Umbilical cord (tissue), 1 donor: ENCODE measurements at regions not wholly inside any gene's neighbourhood (a gene's known extent, or its start where the extent isn't known, plus 50 kb on each side); places are given as distances from the start of the nearest gene placed in this dataset.

ENCODE experiments used
- DNase-seq: peaks from one replicate; pipeline ENCODE4 v3.0.0-alpha.2; 2015; ENCODE audit warnings: low spot score

DNA sequence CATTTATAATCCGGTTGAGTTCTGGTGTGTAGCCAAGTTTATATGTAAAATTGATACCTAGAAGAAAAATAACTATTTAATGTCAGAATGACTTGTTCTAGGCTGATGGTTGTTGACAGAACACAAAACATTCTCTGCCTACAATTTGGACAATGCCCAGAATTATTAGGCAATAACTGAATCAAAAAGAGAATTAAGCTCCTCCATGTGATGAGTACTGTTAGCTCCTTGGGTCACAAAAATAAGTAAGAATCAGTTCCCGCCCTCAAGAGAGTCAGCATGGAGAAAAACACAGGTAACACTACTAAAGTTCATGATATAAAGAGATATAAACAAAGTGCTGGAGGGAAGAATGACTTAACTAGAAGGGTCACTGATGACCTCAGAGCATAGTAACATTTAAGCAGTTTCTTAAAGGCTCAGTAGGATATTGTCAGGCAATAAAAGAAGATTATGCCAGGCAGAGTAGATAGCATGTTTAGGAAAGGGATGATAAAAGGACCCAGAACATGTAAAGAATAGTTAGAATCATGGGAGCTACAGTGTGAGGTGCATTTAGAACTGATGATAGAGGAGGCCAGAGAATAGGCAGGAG, 200.5 kb upstream of the ACTBL2 start:
- DNase-seq, result peak; percentile 66

GRCh38 chr5:57681942-57682341, 199.3 kb upstream of the ACTBL2 start:
- DNase-seq, result no peak

DNA sequence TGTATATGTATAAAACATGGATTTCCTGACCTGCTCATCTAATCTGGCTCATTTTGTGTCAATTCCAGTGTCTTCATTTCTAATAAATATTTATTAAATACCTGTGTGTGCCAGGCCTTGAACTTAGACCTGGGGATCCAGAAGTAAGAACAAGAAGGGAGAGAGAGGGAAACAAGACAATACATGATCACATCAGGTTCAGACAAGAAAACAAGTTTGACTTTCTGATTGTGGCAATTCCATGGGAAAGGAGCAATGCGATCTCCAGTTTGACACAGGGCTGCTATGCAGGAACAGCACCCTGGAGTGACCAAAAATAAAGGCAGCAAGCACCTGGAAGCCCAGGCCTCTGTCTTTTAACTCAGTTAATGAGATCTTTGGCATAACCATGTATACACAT, 198.1 kb upstream of the ACTBL2 start:
- DNase-seq, result no peak

DNA sequence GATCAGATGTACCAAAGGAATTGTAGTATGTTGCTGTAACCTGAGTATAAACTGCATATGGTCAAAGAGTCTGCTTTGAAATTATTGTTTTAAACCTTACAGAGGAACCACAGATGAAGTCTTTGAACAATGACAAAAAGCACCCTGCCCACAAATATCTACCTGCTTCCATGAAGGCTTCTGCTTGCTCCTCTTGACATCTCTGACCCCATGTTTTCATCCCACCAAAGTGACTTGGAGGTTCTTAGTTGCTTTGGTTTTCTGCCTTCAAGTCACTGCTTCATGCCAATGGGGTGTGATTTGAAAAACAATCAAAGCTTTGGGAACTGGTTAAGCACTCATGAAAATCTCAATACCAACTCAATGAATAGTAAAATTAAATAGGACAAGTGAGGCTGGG, 194.6 kb upstream of the ACTBL2 start:
- DNase-seq, result no peak

DNA sequence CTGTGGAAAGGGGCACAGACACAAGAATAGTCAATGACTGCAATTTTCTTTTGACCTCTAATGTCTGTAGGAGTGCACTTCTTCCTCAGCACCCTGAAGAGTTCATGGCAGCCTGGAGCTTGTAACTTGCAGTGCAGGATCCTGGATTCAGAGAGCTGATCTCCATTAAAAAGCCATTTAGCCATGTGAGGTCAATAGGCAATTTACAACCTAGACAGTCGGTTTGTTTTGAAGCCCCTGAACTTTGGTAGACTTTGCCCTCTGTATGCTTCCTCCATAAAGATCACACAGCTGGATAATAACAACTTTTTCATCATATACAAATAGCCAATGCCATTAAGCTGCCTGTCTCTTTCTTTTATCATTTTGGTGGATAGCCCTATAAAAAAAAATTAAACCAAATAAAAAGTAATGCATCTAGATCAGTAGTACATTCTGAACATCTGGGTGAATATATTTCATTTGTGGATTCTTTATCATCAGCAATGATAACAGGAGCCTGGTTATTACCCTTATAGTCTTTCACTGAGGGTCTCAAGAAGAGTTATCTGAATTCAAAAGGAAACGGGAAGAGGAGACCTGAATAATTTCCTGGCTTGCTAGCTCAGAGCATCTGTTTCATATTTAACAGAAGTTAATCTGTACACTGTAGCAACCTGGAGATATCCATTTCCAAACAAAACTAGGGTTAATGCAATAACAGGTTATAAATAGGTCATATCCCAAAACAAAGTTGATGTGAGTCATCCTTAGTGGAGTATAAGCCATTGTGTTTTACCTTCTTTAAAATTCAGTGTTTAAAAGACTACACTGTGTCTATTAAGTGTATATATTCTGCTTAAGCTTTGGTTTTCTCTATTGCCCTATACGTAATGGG, 193.8 kb upstream of the ACTBL2 start:
- no peak for DNase-seq

DNA sequence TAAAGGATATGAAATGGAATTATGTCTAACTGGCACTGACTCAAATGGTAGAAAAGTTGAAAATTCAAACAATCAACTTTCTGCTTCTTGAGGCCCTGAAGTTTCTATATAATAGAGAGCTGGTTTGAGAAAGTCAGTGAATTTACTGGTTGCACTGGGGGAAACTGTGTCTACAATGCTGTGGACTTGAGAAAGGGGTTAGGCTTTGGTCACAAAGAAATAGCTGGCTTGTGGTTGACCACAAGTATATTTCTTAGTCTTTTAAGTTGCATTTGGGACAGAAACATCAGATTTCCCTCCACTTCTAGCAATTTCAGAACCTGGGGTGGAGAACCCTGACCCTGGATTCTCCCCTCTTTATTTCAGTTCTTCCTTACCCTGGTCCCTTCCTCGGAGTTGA, 192.6 kb upstream of the ACTBL2 start:
- no peak for DNase-seq

DNA sequence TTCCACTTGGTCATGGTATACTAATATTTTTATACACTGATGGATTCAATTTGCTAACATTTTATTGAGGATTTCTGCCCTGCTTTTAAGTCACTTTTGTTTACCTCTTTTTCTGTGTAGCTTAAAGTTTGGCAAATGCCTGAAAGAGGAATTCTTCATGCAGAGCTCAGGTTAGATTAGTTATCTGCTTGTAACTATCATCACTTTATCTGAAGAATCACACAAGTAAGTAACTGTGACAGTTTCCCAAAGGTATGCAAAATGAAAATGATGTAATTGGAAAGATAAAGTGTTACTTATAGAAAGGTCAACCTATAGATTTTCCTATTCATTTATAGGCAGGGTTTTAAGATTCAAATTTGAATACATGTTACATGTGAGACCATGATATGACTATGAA, 188.8 kb upstream of the ACTBL2 start:
- no peak for DNase-seq

GRCh38 chr5:57666582-57666981, 184.0 kb upstream of the ACTBL2 start:
- no peak for DNase-seq

DNA sequence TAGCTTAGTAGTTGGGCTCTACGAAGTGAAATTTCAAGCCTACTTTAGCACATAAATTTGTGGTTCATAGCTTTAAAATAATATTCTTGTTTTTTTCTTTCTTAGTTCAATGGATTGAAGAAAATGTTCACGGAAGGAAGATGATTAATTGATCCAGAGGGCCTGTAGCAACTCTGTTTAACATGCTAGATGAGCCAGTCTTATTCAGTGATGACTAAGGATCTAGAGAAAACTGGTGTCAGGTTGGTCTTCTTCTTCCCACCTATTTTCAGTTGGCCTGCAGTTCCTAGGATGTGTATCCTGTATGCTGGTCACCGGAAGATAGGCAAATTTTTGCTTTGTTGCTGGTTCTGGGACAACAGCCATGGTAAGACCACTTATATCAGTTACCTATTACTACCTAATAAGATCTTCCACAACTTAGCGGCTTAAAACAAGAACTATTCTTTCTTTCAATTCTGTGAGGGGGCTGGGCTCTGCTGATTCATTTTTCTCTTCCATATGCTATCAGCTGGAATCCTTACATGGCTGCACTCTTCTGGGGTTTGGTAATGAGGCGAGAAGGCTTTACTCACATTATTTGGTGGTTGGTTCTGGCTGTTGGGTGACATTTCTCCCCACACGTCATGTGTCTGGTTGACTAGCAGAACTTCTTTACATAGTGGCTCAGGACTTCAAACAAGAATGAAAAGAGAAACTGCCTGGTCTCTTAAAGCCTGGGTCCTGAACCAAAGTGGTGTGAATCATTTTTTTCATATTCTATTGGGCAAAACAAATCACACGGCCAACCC, 182.7 kb upstream of the ACTBL2 start:
- no peak for DNase-seq

DNA sequence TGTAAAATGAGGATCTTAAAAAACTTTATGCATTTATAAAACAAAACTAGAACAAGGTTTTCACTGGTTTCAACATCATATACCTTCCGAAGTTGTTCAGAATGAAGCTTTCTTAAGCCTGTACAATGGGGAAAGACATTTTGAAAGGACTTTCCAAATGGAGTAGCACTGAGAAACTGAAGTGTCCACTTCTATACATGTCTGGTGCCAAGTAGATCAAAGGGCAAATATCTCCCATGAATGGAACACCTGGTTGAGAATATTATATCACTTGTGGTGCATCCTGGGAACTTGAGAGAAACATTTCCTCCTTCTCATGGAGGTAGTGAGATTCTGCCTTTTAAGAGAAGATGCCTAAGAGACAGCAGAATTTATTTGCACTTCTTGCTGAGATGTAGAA, 182.1 kb upstream of the ACTBL2 start:
- DNase-seq, result no peak

- no peak for DNase-seq
Measured at GRCh38 chr5:57663466-57663865, 180.9 kb upstream of the ACTBL2 start.

DNA sequence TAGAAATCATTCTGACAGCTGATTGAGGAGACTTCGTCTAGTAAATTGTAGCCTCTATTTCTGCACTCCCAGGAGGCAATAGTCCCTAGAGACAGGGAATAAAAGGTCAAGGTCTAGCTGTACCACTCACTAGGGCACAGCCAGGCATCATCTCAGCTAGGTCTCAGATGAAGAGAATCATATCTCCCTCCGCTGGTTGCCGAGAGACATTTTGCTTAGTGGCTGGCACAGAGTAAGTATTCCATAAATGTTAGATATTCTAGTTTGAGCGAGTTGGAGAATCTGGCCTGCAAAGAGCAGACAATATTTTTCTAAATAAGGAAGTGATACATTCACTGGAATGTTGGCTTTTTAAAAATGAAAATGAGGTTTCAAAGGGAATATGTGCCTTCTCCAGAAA, 180.4 kb upstream of the ACTBL2 start:
- DNase-seq, result peak; percentile 56

DNA sequence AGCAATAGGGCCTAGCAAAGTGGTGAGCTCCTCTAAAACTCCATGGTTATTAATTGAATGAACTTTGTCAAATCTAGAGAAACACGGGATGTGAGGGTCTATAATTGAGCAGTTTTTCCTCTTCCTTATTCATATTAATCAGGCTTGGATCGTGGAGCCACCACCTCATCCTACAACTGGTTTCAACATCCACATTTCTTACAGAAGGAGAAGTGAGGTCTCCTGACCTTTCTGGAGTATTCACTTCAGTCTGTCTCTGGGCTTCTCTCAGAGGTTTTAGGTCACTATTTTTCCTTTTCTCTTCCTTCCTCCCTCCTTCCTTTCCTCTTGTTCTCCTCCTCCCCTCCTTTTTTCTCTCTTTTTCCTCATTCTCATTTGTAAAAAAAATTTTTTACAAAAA, 177.3 kb upstream of the ACTBL2 start:
- no peak for DNase-seq

GRCh38 chr5:57658018-57658417, 175.4 kb upstream of the ACTBL2 start:
- DNase-seq, result no peak

GRCh38 chr5:57655228-57655627, 172.6 kb upstream of the ACTBL2 start:
- no peak for DNase-seq

DNA sequence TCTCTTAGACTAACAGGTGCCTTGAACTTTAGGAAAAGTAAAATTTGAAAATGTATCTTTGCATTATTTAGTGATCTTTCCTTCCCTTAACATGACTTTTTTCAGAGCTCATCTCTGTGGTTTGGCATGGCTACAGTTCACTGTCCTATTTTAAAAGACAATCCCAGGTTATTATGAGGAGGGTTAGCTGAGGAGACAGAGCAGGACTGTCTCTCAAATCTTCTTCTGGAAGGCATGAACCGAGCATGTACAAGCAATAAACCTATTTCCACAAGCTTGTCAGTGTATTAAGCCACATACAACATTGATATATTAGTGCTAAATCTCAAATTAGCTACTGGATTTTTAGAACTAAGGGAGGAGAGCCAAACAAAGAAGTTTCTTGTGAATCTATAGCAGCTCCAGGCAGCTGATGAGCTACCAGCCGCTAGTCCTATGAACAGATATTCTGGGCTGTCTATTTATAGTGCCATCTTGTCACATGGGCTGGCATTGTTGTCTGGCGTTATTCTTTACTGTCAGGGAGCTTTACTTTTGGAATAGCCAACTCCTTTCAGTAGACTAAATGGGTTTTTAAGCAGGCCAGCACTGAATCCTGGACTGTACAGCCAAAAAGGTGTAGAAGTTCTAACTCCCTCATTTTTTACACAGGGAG, 171.2 kb upstream of the ACTBL2 start:
- DNase-seq, result no peak

- DNase-seq, result no peak
Measured at GRCh38 chr5:57651127-57651526, 168.5 kb upstream of the ACTBL2 start.

GRCh38 chr5:57650360-57651069, 167.9 kb upstream of the ACTBL2 start:
- DNase-seq, result no peak

DNA sequence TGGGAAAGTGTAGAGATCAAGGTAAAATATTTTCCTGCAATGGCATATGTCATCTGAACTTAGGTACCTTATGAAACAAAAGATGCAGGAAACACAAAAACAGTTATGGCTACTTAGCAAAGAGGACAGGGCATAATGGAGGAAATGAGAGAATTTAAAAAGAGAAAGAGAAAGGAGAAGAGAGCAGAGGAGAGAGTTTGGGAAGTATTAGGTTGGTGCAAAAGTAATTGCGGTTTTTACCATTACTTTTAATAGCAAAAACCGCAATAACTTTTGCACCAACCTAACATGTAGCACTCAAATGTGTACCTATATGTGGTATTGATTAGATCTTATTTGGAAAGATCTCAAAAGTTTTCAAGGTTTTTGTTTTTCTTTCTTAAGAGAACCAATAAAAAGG, 160.1 kb upstream of the ACTBL2 start:
- DNase-seq, result no peak

DNA sequence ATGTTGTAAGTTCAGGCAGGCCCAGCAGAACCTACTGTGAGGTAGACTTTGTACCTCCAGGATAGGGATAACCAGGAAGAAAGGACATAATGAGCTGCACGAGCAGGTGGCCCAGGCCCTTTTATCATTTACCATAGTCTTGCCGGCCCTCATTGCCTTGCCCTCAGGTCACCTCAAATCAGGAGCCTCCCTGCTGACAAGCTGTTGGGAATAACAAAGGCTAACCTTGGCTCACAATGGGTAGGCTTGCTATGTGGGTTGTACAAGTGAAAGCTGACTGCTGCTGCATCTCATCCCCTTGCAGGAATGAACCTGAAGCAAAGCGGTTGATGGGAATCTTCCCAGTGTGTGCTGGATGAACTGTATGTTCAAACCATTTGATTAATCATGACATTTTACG, 159.5 kb upstream of the ACTBL2 start:
- no peak for DNase-seq

DNA sequence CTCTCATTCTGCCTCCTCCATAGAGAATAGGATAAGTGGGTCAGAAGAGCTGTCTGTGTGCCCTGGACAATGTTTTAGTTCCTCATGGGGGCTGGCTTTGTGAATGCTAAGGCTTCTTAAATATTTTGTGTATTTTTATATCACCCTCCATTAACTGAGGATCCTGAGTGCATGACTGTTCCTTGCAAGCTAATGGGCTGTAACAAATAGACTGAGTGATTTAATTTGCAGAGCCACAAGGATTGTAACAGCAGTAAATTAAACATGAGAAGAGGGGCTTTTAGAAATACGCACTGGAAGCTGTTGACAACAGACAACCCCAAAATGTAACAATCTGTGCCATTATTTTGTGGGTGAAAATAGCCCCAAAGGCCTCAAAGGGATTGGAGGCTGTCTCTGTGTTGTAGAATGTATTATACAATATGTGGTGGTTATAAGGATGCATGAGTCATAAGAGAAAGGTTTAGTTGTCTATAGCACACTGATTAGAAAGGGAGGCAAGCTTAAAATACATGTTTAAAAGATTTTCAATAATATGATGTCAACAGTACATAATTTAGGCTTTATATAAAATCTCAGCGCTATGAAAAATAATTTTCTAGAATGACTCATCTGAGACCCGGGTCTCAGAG, 152.7 kb upstream of the ACTBL2 start:
- DNase-seq, result no peak
